ENCODE measurements at regions not wholly inside any gene's neighbourhood (a gene's known extent, or its start where the extent isn't known, plus 50 kb on each side); places are given as distances from the start of the nearest gene placed in this dataset.
A peak's percentile ranks its signal among the peaks of the same experiment; 100 is the strongest.
"Not testable (repeated sequence)": the region's sequence is repeated elsewhere in the genome, so short reads cannot be mapped to it uniquely, and the experiment has no call there.

DNA sequence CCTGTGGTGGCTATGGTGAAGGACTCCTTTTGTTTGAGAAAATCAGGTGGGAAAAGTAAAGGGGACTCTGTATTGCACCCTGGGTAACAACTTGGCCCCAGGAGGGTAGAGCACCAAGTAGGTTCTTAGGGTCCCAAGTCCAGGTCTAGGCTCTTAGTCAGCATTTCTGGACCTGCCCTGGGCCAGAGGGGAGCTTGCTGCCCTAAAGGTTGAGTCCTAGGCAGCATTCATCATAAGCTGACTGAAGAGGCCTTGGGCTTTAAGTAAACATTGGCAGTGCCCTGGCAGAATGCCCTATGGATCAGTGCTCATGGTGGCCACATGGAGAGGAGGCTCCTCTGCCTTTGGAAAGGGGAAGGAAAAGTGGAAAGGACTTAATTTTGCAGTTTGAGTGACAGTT, 268.5 kb upstream of the CTNNB1 start:
- no peak overlapping the region for H3K27ac ChIP-seq
- TF ChIP-seq, protein P1, sequence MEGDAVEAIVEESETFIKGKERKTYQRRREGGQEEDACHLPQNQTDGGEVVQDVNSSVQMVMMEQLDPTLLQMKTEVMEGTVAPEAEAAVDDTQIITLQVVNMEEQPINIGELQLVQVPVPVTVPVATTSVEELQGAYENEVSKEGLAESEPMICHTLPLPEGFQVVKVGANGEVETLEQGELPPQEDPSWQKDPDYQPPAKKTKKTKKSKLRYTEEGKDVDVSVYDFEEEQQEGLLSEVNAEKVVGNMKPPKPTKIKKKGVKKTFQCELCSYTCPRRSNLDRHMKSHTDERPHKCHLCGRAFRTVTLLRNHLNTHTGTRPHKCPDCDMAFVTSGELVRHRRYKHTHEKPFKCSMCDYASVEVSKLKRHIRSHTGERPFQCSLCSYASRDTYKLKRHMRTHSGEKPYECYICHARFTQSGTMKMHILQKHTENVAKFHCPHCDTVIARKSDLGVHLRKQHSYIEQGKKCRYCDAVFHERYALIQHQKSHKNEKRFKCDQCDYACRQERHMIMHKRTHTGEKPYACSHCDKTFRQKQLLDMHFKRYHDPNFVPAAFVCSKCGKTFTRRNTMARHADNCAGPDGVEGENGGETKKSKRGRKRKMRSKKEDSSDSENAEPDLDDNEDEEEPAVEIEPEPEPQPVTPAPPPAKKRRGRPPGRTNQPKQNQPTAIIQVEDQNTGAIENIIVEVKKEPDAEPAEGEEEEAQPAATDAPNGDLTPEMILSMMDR (IDR thresholded peaks at IDR 0.05): no peak
- H3K4me1 ChIP-seq: no peaks in the 10 kb centered on the region
- no peak overlapping the region for H3K4me3 ChIP-seq
- H3K9me3 ChIP-seq: peaks cover 0 to 23% of the 10 kb centered on the region in 2 donors
- no peaks in the 10 kb centered on the region for H3K36me3 ChIP-seq
- no peak for DNase-seq (ENCODE audit: low spot score)
- no peaks in the 10 kb centered on the region for H3K27me3 ChIP-seq

DNA sequence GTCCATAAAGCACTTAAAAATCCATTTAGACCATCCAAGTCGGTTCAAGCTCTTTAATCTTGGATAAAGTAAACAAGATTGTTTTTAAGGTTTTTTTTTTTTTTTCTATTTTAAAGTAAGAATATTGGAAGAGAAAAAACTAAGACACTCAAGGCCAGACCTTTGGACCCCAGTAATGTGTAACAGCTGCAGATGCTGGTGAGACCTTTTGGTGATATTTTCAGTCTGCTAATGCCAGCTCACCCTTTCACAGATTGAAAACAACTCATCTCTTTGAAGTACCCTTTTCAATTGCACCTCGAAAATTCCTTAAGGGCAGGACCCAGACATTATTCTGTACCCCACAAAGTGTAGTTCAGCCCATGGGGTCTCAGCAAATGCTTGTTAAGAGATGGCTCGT, 260.7 kb upstream of the CTNNB1 start:
- Histone ChIP-seq H3K4me1 (peaks cover 0 to 14% of the 10 kb centered on the region in 2 donors), H3K27me3 (no peaks in the 10 kb centered on the region), H3K27ac (peak overlapping the region in 1 of 2 donors; percentile 62), H3K9me3 (no peaks in the 10 kb centered on the region), H3K4me3 (no peak overlapping the region), H3K36me3 (no peaks in the 10 kb centered on the region)
- no peak for DNase-seq (ENCODE audit: low spot score)
- TF ChIP-seq, protein P1 (IDR thresholded peaks at IDR 0.05): no peak

DNA sequence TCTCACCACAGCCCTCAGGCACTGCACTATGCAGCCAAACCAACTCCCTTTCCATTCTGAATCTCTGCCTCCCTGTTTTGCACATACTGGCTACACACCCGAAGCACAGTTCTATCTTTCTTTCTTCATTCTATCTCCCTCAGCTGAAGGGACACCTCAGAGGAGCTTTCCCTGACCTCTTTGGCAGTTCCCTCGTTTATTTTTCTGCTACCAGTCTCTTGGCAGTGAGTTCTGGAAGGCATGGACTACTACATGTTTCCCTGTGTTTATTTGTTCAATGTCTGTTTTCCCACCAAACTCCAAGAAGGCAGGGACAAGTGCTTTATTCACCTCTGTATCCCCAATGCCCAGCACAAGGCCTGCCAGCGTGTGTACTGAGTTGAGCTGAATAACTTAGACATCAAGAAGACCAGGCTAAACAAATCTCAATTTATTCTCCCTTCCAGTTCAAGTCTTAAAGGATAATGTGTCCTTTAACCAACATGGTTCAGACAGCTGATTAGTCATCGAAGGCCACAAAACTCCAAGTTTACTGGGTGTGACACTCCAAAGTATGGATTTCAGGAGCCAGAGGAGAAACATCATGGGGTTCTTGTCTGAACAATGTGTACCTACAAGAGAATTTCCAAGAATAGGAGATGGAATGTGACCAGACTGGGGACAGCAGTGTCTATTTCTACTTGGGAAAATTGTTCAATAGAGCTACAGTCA, 260.1 kb upstream of the CTNNB1 start:
- TF ChIP-seq, protein P1 (IDR thresholded peaks at IDR 0.05): no peak
- H3K9me3 ChIP-seq: no peaks in the 10 kb centered on the region
- H3K27ac ChIP-seq: peak overlapping the region; percentile 12 to 62
- H3K4me1 ChIP-seq: peaks cover 0 to 14% of the 10 kb centered on the region in 2 donors
- H3K36me3 ChIP-seq: no peaks in the 10 kb centered on the region
- DNase-seq (ENCODE audit: low spot score): no peak
- H3K27me3 ChIP-seq: no peaks in the 10 kb centered on the region
- H3K4me3 ChIP-seq: no peak overlapping the region

DNA sequence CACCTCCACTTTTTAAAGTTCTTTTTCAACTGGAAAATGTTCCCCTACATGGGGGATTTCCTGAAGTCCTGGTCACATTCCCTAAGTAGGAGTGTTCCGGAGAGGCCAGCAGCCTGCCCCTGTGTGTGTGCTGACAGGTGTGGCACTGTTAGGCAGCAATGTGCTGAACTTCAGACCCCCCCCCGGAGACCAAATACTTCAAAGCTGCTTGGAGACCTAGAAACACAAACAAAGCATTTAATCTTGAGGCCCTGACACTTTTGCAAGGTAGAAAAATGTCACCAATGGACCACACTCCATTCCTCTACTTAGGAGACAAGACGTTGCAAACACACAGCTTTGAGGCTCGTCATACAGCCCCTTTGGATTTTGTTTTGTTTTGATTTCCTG, 259.6 kb upstream of the CTNNB1 start:
- Histone ChIP-seq H3K4me3 (no peak overlapping the region), H3K36me3 (no peaks in the 10 kb centered on the region), H3K4me1 (peaks cover 0 to 14% of the 10 kb centered on the region in 2 donors), H3K27me3 (no peaks in the 10 kb centered on the region), H3K9me3 (no peaks in the 10 kb centered on the region), H3K27ac (peak overlapping the region; percentile 12 to 62)
- no peak for DNase-seq (ENCODE audit: low spot score)
- TF ChIP-seq, protein P1 (IDR thresholded peaks at IDR 0.05): no peak

DNA sequence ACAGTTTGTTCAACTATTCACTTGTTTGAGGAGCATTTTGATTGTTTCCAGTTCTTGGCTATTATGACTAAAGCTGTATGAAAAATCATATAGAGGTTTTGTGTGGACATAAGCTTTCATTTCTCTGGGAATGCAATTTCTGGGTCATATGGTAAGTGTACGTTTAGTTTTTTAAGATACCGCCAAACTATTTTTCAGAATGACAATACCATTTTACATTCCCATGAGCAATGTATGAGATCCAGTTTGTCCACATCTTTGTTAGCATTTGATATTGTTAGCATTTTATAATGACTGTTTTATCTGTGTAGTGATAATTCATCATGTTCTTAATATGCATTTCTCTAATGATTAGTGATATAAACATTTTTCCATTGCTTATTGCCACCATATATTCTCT, 258.7 kb upstream of the CTNNB1 start:
- Histone ChIP-seq H3K4me3 (no peak overlapping the region), H3K27me3 (no peaks in the 10 kb centered on the region), H3K36me3 (no peaks in the 10 kb centered on the region), H3K9me3 (no peaks in the 10 kb centered on the region), H3K27ac (no peak overlapping the region), H3K4me1 (peaks cover 0 to 14% of the 10 kb centered on the region in 2 donors)
- DNase-seq (ENCODE audit: low spot score): no peak
- TF ChIP-seq, protein P1 (IDR thresholded peaks at IDR 0.05): no peak

DNA sequence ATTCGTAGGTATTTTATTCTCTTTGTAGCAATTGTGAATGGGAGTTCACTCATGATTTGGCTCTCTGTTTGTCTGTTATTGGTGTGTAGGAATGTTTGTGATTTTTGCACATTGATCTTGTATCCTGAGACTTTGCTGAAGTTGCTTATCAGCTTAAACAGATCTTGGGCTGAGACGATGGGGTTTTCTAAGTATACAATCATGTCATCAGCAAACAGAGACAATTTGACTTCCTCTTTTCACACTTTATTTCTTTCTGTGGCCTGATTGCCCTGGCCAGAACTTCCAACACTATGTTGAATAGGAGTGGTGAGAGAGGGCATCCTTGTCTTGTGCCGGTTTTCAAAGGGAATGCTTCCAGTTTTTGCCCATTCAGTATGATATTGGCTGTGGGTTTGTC, 252.3 kb upstream of the CTNNB1 start:
- H3K4me3 ChIP-seq; H3K36me3 ChIP-seq; H3K27me3 ChIP-seq; H3K4me1 ChIP-seq; H3K27ac ChIP-seq; H3K9me3 ChIP-seq; DNase-seq (ENCODE audit: low spot score): not testable (repeated sequence)

DNA sequence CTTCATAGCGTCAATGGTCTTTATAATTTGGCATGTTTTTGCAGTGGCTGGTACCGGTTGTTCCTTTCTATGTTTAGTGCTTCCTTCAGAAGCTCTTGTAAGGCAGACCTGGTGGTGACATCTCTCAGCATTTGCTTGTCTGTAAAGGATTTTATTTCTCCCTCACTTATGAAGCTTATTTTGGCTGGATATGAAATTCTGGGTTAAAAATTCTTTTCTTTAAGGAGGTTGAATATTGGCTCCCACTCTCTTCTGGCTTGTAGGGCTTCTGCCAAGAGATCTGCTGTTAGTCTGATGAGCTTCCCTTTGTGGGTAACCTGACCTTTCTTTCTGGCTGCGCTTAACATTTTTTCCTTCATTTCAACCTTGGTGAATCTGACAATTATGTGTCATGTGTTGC, 250.0 kb upstream of the CTNNB1 start:
- H3K36me3 ChIP-seq; H3K27me3 ChIP-seq; H3K27ac ChIP-seq; DNase-seq (ENCODE audit: low spot score); H3K4me3 ChIP-seq; H3K4me1 ChIP-seq: not testable (repeated sequence)
- H3K9me3 ChIP-seq: peaks cover 0 to 15% of the 10 kb centered on the region in 2 donors

All from right atrium auricular region (tissue), 2 donors.